ENCODE measurements at regions not wholly inside any gene's neighbourhood (a gene's known extent, or its start where the extent isn't known, plus 50 kb on each side); places are given as distances from the start of the nearest gene placed in this dataset.

GRCh38 chr12:131458931-131459772, 251.7 kb upstream of the SFSWAP start:
- no peak for TF ChIP-seq CHD2 (IDR thresholded peaks at IDR 0.05; ENCODE audit: low read length)
- TF ChIP-seq CTCF (IDR thresholded peaks at IDR 0.05; ENCODE audit: control extremely low read depth in 1 of 3, insufficient read depth in 1 of 3, low read depth in 1 of 3, low read length in 3 of 3) = no peak
- TF ChIP-seq CBX5 (IDR thresholded peaks at IDR 0.05; ENCODE audit: low read depth, low read length) = no peak
- H3K4me2 ChIP-seq (ENCODE audit: insufficient read depth in 1 of 2, low read depth in 2 of 2, low read length in 2 of 2) = no peak overlapping the region
- 0 out of 2 replicates have a peak overlapping the region, but pooled peaks have one; percentile 17 for H2BK12ac ChIP-seq (ENCODE audit: low read depth, low read length)
- no peaks in the 10 kb centered on the region for H3K79me1 ChIP-seq (ENCODE audit: low read depth, low read length)
- no peak overlapping the region for H3K23ac ChIP-seq (ENCODE audit: insufficient read length)
- no peak overlapping the region for H4K8ac ChIP-seq (ENCODE audit: extremely low read depth, insufficient read depth, low read length)
- no peaks in the 10 kb centered on the region for H3K4me1 ChIP-seq (replicated peaks in 1 of 4; ENCODE audit: control insufficient read depth in 3 of 4, insufficient read depth in 4 of 4, low read length in 3 of 4)
- no peaks in the 10 kb centered on the region for H3K36me3 ChIP-seq (ENCODE audit: control insufficient read depth in 2 of 4, insufficient read depth in 4 of 4, low read length in 3 of 4)
- H4K5ac ChIP-seq (ENCODE audit: insufficient read length, low read depth, low read length) = no peak overlapping the region
- H3K56ac ChIP-seq (replicated peaks; ENCODE audit: insufficient read length, low read depth, low read length) = no peak overlapping the region
- H3K27me3 ChIP-seq (replicated peaks in 1 of 4; ENCODE audit: control insufficient read depth in 3 of 4, extremely low read depth in 1 of 4, insufficient read depth in 3 of 4, low read length in 3 of 4) = no peaks in the 10 kb centered on the region
- H3K14ac ChIP-seq (ENCODE audit: insufficient read length) = no peak overlapping the region
- FAIRE-seq (no peak), DNase-seq (ENCODE audit: low read depth in 1 of 2, low spot score in 2 of 2) (no peak)
- no peak overlapping the region for H2BK5ac ChIP-seq (ENCODE audit: low read depth, low read length)
- no peak overlapping the region for H3K4me3 ChIP-seq (ENCODE audit: extremely low read depth in 1 of 4, insufficient read depth in 2 of 4, low read depth in 3 of 4, low read length in 4 of 4)
- no peak overlapping the region for H2BK20ac ChIP-seq (ENCODE audit: low read length)
- 0 out of 2 replicates have a peak overlapping the region, but pooled peaks have one; percentile 29 for H2BK15ac ChIP-seq (ENCODE audit: low read length)
- H2BK120ac ChIP-seq (replicated peaks; ENCODE audit: low read depth, low read length) = no peak overlapping the region
- H2AFZ ChIP-seq (ENCODE audit: low read length) = no peak overlapping the region
- H3K27ac ChIP-seq (ENCODE audit: low read depth, low read length) = no peak overlapping the region
- ChIA-PET CTCF (ENCODE audit: partially characterized antibody) (no interaction called here), POLR2A (ENCODE audit: partially characterized antibody) (no interaction called here)
- H3K18ac ChIP-seq (ENCODE audit: extremely low read depth, low read length) = no peak overlapping the region
- no peak overlapping the region for H4K91ac ChIP-seq (replicated peaks; ENCODE audit: insufficient read length, low read length)
- no peaks in the 10 kb centered on the region for H3K9me3 ChIP-seq (ENCODE audit: insufficient read depth in 2 of 2, low read depth in 1 of 2, low read length in 1 of 2)
- H3K79me2 ChIP-seq (ENCODE audit: control insufficient read depth in 1 of 2, insufficient read depth in 2 of 2, low read length in 2 of 2) = no peaks in the 10 kb centered on the region
- no peaks in the 10 kb centered on the region; the same call in 1 of the 2 replicates for H3K23me2 ChIP-seq (ENCODE audit: low read depth, low read length)
- 87% methylated on average over 31 of the region's 31 CpGs; no CpG with 5 or more reads in 1 of the 2 experiments for WGBS, 2 experiments (ENCODE audit: extremely low coverage in 1 of 2, insufficient coverage in 1 of 2, insufficient read length in 1 of 2, insufficient replicate concordance in 2 of 2, low coverage in 1 of 2, low lambda C conversion rate in 2 of 2, missing lambda C conversion rate in 1 of 2)
- H3K9ac ChIP-seq (replicated peaks in 1 of 4; ENCODE audit: extremely low read depth in 1 of 4, low read depth in 3 of 4, low read length in 3 of 4) = no peak overlapping the region
- no peak overlapping the region for H2AK5ac ChIP-seq (ENCODE audit: low read depth, low read length)
- no peak overlapping the region for H3K4ac ChIP-seq (replicated peaks; ENCODE audit: insufficient read length, low read depth, low read length)
- H4K20me1 ChIP-seq (replicated peaks in 1 of 2; ENCODE audit: control insufficient read depth in 1 of 2, insufficient read depth in 2 of 2, low read length in 2 of 2) = no peaks in the 10 kb centered on the region

Measured in H1 (cell line).